Pulmonary artery endothelial cell (primary cell): ENCODE measurements at regions not wholly inside any gene's neighbourhood (a gene's known extent, or its start where the extent isn't known, plus 50 kb on each side); places are given as distances from the start of the nearest gene placed in this dataset.
"Not testable (repeated sequence)": the region's sequence is repeated elsewhere in the genome, so short reads cannot be mapped to it uniquely, and the experiment has no call there.

Experiments
- DNase-seq: peaks from one replicate; pipeline ENCODE4 v3.0.0-alpha.2; 2011; ENCODE audit warnings: low read depth, low spot score

- DNase-seq, result not testable (repeated sequence)
Observed at GRCh38 chr5:17034992-17035391, 98.9 kb upstream of the MYO10 start.

- peak; percentile 46 for DNase-seq
Observed at GRCh38 chr5:17037751-17038150, 101.7 kb upstream of the MYO10 start.

GRCh38 chr5:17039170-17039569 is 103.1 kb upstream of the MYO10 start:
- DNase-seq, result no peak

GRCh38 chr5:17042041-17042440 is 106.0 kb upstream of the MYO10 start:
- no peak for DNase-seq

GRCh38 chr5:17046320-17046719 is 110.2 kb upstream of the MYO10 start:
- no peak for DNase-seq

GRCh38 chr5:17050236-17050635 is 114.1 kb upstream of the MYO10 start:
- no peak for DNase-seq

GRCh38 chr5:17054911-17055310 is 118.8 kb upstream of the MYO10 start:
- no peak for DNase-seq

GRCh38 chr5:17056141-17056631 is 120.1 kb upstream of the MYO10 start:
- DNase-seq, result no peak

GRCh38 chr5:17058438-17058837 is 122.3 kb upstream of the MYO10 start:
- DNase-seq, result no peak

- DNase-seq, result no peak
Observed at GRCh38 chr5:17061973-17062470, 125.9 kb upstream of the MYO10 start.

- not testable (repeated sequence) for DNase-seq
Observed at GRCh38 chr5:17062741-17063140, 126.7 kb upstream of the MYO10 start.

- DNase-seq, result no peak
Observed at GRCh38 chr5:17064241-17064640, 128.2 kb upstream of the MYO10 start.

- no peak for DNase-seq
Observed at GRCh38 chr5:17065458-17065857, 129.4 kb upstream of the MYO10 start.

- DNase-seq, result not testable (repeated sequence)
Observed at GRCh38 chr5:17066026-17066425, 129.9 kb upstream of the MYO10 start.

- DNase-seq, result no peak
Observed at GRCh38 chr5:17067657-17068392, 131.7 kb upstream of the MYO10 start.

- no peak for DNase-seq
Observed at GRCh38 chr5:17069995-17070511, 134.0 kb upstream of the MYO10 start.

- DNase-seq, result no peak
Observed at GRCh38 chr5:17070647-17071046, 134.6 kb upstream of the MYO10 start.

- no peak for DNase-seq
Observed at GRCh38 chr5:17075236-17075635, 139.1 kb upstream of the MYO10 start.

- DNase-seq, result no peak
Observed at GRCh38 chr5:17076272-17076671, 140.2 kb upstream of the MYO10 start.

GRCh38 chr5:17077440-17078233 is 139.8 kb upstream of the BASP1 start:
- no peak for DNase-seq

GRCh38 chr5:17079562-17079961 is 137.9 kb upstream of the BASP1 start:
- DNase-seq, result peak; percentile 95

GRCh38 chr5:17080361-17080760 is 137.1 kb upstream of the BASP1 start:
- no peak for DNase-seq
